Esophagus squamous epithelium (tissue), 4 donors: ENCODE measurements at regions not wholly inside any gene's neighbourhood (a gene's known extent, or its start where the extent isn't known, plus 50 kb on each side); places are given as distances from the start of the nearest gene placed in this dataset.

Source experiments
- CTCF ChIP-seq, 6 experiments: fragments of 450-650 bp in 4 of 6; fragments of 200-600 bp in 2 of 6; sonication (generic) in 2 of 6; IDR thresholded peaks; one replicate each; pipeline ENCODE4 v1.5.1; 2016 to 2019; ENCODE audit warnings: antibody characterized with exemption in 6 of 6, mild to moderate bottlenecking in 4 of 6, moderate library complexity in 4 of 6
- POLR2A ChIP-seq, 4 donors: fragments of 450-650 bp; IDR thresholded peaks; one replicate each; pipeline ENCODE4 v1.6.1; 2017; ENCODE audit warnings: antibody characterized with exemption in 4 of 4, mild to moderate bottlenecking in 4 of 4, moderate library complexity in 3 of 4

- TF ChIP-seq CTCF (IDR thresholded peaks at IDR 0.05) (no peak), POLR2A (IDR thresholded peaks at IDR 0.05) (no peak)
Measured at GRCh38 chr18:78865771-78866310, 113.8 kb upstream of the SALL3 start.
